GM23338 (cell line): ENCODE measurements at regions not wholly inside any gene's neighbourhood (a gene's known extent, or its start where the extent isn't known, plus 50 kb on each side); places are given as distances from the start of the nearest gene placed in this dataset.

Experiments used
- ATAC-seq: fragments of 200-7000 bp; cut with Tn5 transposase; 3 replicates; pipeline ENCODE4 v1.9.1; 2020
- DNase-seq: peaks from one replicate; pipeline ENCODE4 v3.0.0-alpha.2; 2015; ENCODE audit warnings: low spot score
- H2AFZ ChIP-seq: fragments of 200-600 bp; sonication (generic); 2 replicates; pipeline ENCODE4 v1.8.0; 2016; ENCODE audit warnings: antibody characterized with exemption, mild to moderate bottlenecking, moderate library complexity
- H3F3A ChIP-seq: fragments of 200-600 bp; sonication (generic); replicated peaks from 2 replicates; pipeline ENCODE4 v1.8.0; 2017; ENCODE audit warnings: antibody characterized with exemption, mixed run types, low read depth
- H3K27ac ChIP-seq: fragments of 200-600 bp; sonication (generic); 2 replicates; pipeline ENCODE4 v1.6.1; 2016; ENCODE audit warnings: low read depth
- H3K27me3 ChIP-seq: fragments of 200-600 bp; sonication (generic); 2 replicates; pipeline ENCODE4 v1.8.0; 2016; ENCODE audit warnings: mild to moderate bottlenecking, mixed run types, moderate library complexity; ENCODE audit not compliant: insufficient read depth
- H3K36me3 ChIP-seq: fragments of 200-600 bp; sonication (generic); 2 replicates; pipeline ENCODE4 v1.8.0; 2016; ENCODE audit warnings: mild to moderate bottlenecking; ENCODE audit not compliant: insufficient read depth
- H3K4me1 ChIP-seq: fragments of 200-600 bp; sonication (generic); 2 replicates; pipeline ENCODE4 v1.8.0; 2016; ENCODE audit warnings: mild to moderate bottlenecking, moderate library complexity; ENCODE audit not compliant: insufficient read depth
- H3K4me2 ChIP-seq: fragments of 200-600 bp; sonication (generic); 2 replicates; pipeline ENCODE4 v1.7.1; 2017; ENCODE audit warnings: mixed run types
- H3K4me3 ChIP-seq: fragments of 200-600 bp; sonication (generic); 2 replicates; pipeline ENCODE4 v1.6.1; 2016; ENCODE audit warnings: mixed run types
- H3K79me2 ChIP-seq: fragments of 200-600 bp; sonication (generic); replicated peaks from 2 replicates; pipeline ENCODE4 v1.8.0; 2017; ENCODE audit warnings: mild to moderate bottlenecking; ENCODE audit not compliant: insufficient read depth
- H3K9me2 ChIP-seq: fragments of 200-600 bp; sonication (generic); 2 replicates; pipeline ENCODE4 v1.8.0; 2017; ENCODE audit not compliant: insufficient read depth
- H4K20me1 ChIP-seq: fragments of 200-600 bp; sonication (generic); replicated peaks from 2 replicates; pipeline ENCODE4 v1.8.0; 2017; ENCODE audit warnings: mild to moderate bottlenecking; ENCODE audit not compliant: insufficient read depth
- H3K27ac Mint-ChIP-seq: 2 replicates; pipeline ENCODE4 v1.8.0; 2020; ENCODE audit warnings: inconsistent platforms, mild to moderate bottlenecking, moderate library complexity, mixed read lengths
- H3K27me3 Mint-ChIP-seq: 3 replicates; pipeline ENCODE4 v1.8.0; 2022; ENCODE audit warnings: low read depth, mild to moderate bottlenecking, moderate library complexity, mixed read lengths, inconsistent platforms; ENCODE audit not compliant: insufficient read depth, poor library complexity
- H3K36me3 Mint-ChIP-seq: 3 replicates; pipeline ENCODE4 v1.8.0; 2021; ENCODE audit warnings: low read depth, mild to moderate bottlenecking, inconsistent platforms, moderate library complexity, mixed read lengths
- H3K4me1 Mint-ChIP-seq: 3 replicates; pipeline ENCODE4 v1.8.0; 2020; ENCODE audit warnings: mild to moderate bottlenecking, inconsistent platforms, mixed read lengths
- H3K4me3 Mint-ChIP-seq: 3 replicates; pipeline ENCODE4 v1.8.0; 2021; ENCODE audit warnings: moderate library complexity, mild to moderate bottlenecking, inconsistent platforms, mixed read lengths
- H3K9me3 Mint-ChIP-seq: 3 replicates; pipeline ENCODE4 v1.8.0; 2020; ENCODE audit warnings: moderate library complexity, mild to moderate bottlenecking, inconsistent platforms, mixed read lengths
- CREB1 ChIP-seq: fragments of 250-450 bp; sonication (Bioruptor Pico); IDR thresholded peaks from 2 replicates; pipeline ENCODE4 v1.5.0; 2020; ENCODE audit warnings: low read depth, mild to moderate bottlenecking, moderate library complexity
- EZH2phosphoT487 ChIP-seq: fragments of 200-600 bp; sonication (generic); IDR thresholded peaks from one replicate; pipeline ENCODE4 v1.8.1; 2018; ENCODE audit warnings: antibody characterized with exemption; ENCODE audit not compliant: unreplicated experiment
- JUNB ChIP-seq: IDR thresholded peaks from one replicate; pipeline ENCODE4 v1.6.1; 2016; ENCODE audit warnings: antibody characterized with exemption; ENCODE audit not compliant: unreplicated experiment
- REST ChIP-seq: IDR thresholded peaks from one replicate; pipeline ENCODE4 v1.6.1; 2018; ENCODE audit warnings: antibody characterized with exemption; ENCODE audit not compliant: unreplicated experiment
- STAT1 ChIP-seq: IDR thresholded peaks from one replicate; pipeline ENCODE4 v1.6.1; 2016; ENCODE audit warnings: antibody characterized with exemption; ENCODE audit not compliant: unreplicated experiment
- ZNF114 ChIP-seq: fragments of 250-450 bp; sonication (Bioruptor Pico); IDR thresholded peaks from 2 replicates; pipeline ENCODE4 v1.5.0; 2020; ENCODE audit warnings: mild to moderate bottlenecking, moderate library complexity
- ZNF462 ChIP-seq: fragments of 250-450 bp; sonication (Bioruptor Pico); IDR thresholded peaks from 2 replicates; pipeline ENCODE4 v1.5.0; 2020; ENCODE audit warnings: mild to moderate bottlenecking, moderate library complexity
- TF ChIP-seq, protein P1 (sequence below): IDR thresholded peaks from 2 replicates; pipeline ENCODE4 v1.6.1; 2016; ENCODE audit warnings: antibody characterized with exemption

DNA sequence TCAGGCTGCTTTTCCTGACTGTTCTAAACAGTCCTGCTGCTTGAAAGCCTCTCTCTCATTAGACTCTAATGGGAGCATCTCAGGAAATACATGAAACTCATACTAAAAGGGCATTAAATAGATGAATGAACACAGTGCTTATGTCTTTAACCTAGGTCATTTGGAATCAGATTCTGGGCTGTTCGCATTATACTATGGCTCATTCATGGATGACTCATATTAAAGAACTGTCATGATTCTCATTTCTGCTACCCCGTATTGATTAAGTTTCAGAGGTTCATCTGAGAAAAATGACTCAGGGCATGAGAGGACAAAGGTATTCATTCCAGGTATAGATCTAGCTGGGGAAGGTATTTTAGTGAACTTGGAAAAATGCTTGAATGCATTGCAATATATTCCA lies 335.5 kb downstream of the GJA1 start (continued):
- TF ChIP-seq REST = no peak
- no peak for TF ChIP-seq STAT1
- no peak for TF ChIP-seq CREB1 (CRISPR knock-in tag)
- TF ChIP-seq EZH2phosphoT487 = no peak
- TF ChIP-seq ZNF114 = no peak

DNA sequence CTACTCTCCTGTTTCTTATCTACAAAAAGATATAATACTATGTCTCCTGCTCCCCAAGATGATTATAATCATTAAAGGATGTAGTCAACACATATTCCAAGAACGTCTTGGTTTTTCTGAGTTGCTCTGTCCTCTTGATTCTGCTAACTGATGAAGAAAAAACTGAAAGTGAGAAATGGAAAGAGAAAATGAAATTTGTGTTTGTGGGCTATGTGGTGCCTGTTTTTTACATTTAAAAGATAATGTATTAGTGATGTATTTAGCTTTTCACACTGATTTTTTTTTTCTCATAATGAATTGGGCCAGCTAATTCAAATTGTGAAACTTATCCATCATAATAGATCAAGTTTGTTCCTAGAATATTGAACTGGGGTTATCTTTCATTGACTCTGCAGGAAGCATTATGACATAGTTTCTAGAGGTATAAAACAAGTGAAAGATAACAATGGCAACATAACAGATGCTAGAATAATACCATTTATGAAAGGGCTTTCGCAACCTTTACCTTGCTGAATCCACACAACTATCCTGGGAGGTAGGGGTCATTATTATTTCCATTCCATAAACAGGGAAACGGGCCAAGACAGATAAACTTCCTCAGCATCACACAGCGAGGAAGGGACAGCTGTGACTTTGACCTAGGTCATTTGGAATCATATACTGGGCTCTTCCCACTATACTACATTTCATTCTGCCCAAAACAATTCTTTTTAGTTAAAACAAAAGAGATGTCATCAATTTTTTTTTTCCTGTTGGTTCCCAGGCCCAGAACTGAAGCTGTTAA lies 336.7 kb downstream of the GJA1 start:
- ATAC-seq = no peak
- Mint-ChIP-seq H3K4me3 (no peak overlapping the region), H3K9me3 (no peaks in the 10 kb centered on the region; the same call in 2 of the 3 replicates), H3K36me3 (no peaks in the 10 kb centered on the region), H3K4me1 (no peaks in the 10 kb centered on the region), H3K27me3 (peaks cover 2% of the 10 kb centered on the region), H3K27ac (no peak overlapping the region)
- no peak for TF ChIP-seq JUNB
- no peak for TF ChIP-seq ZNF114
- TF ChIP-seq, protein P1, sequence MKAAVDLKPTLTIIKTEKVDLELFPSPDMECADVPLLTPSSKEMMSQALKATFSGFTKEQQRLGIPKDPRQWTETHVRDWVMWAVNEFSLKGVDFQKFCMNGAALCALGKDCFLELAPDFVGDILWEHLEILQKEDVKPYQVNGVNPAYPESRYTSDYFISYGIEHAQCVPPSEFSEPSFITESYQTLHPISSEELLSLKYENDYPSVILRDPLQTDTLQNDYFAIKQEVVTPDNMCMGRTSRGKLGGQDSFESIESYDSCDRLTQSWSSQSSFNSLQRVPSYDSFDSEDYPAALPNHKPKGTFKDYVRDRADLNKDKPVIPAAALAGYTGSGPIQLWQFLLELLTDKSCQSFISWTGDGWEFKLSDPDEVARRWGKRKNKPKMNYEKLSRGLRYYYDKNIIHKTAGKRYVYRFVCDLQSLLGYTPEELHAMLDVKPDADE = no peak
- no peak for TF ChIP-seq ZNF462 (CRISPR knock-in tag)
- no peak for TF ChIP-seq STAT1
- TF ChIP-seq EZH2phosphoT487 = no peak
- Histone ChIP-seq H3K36me3 (no peaks in the 10 kb centered on the region), H3F3A (no peaks in the 10 kb centered on the region), H3K4me1 (no peaks in the 10 kb centered on the region), H3K27ac (no peak overlapping the region), H3K4me2 (no peak overlapping the region), H3K27me3 (no peaks in the 10 kb centered on the region), H3K4me3 (no peak overlapping the region), H3K79me2 (no peaks in the 10 kb centered on the region), H4K20me1 (no peaks in the 10 kb centered on the region), H3K9me2 (no peaks in the 10 kb centered on the region; the same call in 1 of the 2 replicates), H2AFZ (no peak overlapping the region)
- no peak for DNase-seq
